Activated B cell treated with CpG ODN at 0.5 μM for 24 hours (primary cell): ENCODE measurements at regions not wholly inside any gene's neighbourhood (a gene's known extent, or its start where the extent isn't known, plus 50 kb on each side); places are given as distances from the start of the nearest gene placed in this dataset.

ENCODE experiments used
- ATAC-seq: fragments of 200-7000 bp; cut with Tn5 transposase; one replicate; pipeline ENCODE4 v1.10.0; 2021; ENCODE audit warnings: low read depth, mild to moderate bottlenecking, moderate library complexity
- CTCF ChIA-PET: fragments of 350-600 bp; sonication (Branson Sonifier 250); formaldehyde crosslinking; loops from one replicate; lab custom pipeline; 2021; ENCODE audit warnings: antibody characterized with exemption; lab: Charles Lee
- POLR2A ChIA-PET: fragments of 350-600 bp; sonication (Branson Sonifier 250); formaldehyde crosslinking; loops from one replicate; lab custom pipeline; 2021; ENCODE audit warnings: antibody characterized with exemption; lab: Charles Lee
- DNase-seq: peaks from one replicate; pipeline ENCODE4 v3.0.0; 2022
- H3K27ac Mint-ChIP-seq: one replicate; pipeline ENCODE4 v1.8.0; 2020; ENCODE audit warnings: mixed read lengths
- H3K27me3 Mint-ChIP-seq: one replicate; pipeline ENCODE4 v1.8.0; 2021; ENCODE audit warnings: mixed read lengths
- H3K36me3 Mint-ChIP-seq: one replicate; pipeline ENCODE4 v1.8.0; 2021; ENCODE audit warnings: low read depth, mixed read lengths
- H3K4me1 Mint-ChIP-seq: one replicate; pipeline ENCODE4 v1.8.0; 2021; ENCODE audit warnings: mixed read lengths
- H3K4me3 Mint-ChIP-seq: one replicate; pipeline ENCODE4 v1.8.0; 2020; ENCODE audit warnings: mild to moderate bottlenecking, mixed read lengths
- H3K9me3 Mint-ChIP-seq: one replicate; pipeline ENCODE4 v1.8.0; 2020; ENCODE audit warnings: mixed read lengths
- intact Hi-C: fragments of 100-400 bp; cut with micrococcal nuclease; formaldehyde crosslinking; loops from one replicate; pipeline ENCODE4 v1.15.1; 2024
- TF ChIP-seq, protein P1 (sequence below): fragments of 200-600 bp; IDR thresholded peaks from one replicate; pipeline ENCODE4 v1.8.0; 2022; ENCODE audit warnings: antibody characterized with exemption, mild to moderate bottlenecking

DNA sequence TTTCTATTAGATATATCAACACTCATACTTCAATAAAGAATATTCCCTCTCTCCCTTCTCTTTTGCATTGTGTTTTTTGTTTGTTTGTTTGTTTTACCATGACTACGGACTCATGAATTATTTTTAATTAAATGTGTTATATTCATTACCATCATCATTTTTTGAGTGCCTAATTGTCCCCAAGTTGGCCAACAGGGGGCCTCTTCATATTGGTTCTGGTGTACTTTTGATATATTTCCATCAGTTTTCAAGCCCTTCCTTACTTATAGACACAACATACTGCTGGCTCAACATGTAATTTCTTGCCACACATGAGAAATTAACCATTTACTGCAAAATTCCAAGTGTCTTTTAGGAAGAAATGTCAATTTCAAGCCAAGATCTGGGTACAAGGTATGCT lies 54.5 kb upstream of the GPC6 start:
- TF ChIP-seq, protein P1, sequence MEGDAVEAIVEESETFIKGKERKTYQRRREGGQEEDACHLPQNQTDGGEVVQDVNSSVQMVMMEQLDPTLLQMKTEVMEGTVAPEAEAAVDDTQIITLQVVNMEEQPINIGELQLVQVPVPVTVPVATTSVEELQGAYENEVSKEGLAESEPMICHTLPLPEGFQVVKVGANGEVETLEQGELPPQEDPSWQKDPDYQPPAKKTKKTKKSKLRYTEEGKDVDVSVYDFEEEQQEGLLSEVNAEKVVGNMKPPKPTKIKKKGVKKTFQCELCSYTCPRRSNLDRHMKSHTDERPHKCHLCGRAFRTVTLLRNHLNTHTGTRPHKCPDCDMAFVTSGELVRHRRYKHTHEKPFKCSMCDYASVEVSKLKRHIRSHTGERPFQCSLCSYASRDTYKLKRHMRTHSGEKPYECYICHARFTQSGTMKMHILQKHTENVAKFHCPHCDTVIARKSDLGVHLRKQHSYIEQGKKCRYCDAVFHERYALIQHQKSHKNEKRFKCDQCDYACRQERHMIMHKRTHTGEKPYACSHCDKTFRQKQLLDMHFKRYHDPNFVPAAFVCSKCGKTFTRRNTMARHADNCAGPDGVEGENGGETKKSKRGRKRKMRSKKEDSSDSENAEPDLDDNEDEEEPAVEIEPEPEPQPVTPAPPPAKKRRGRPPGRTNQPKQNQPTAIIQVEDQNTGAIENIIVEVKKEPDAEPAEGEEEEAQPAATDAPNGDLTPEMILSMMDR = no peak
- DNase-seq = no peak
- POLR2A ChIA-PET = no interaction called here
- Mint-ChIP-seq H3K27ac (no peak overlapping the region), H3K9me3 (peaks cover 10% of the 10 kb centered on the region), H3K4me1 (no peaks in the 10 kb centered on the region), H3K36me3 (no peaks in the 10 kb centered on the region), H3K4me3 (no peak overlapping the region), H3K27me3 (no peaks in the 10 kb centered on the region)
- no peak for ATAC-seq
- CTCF ChIA-PET = no interaction called here
- intact Hi-C loops = no loop called here

DNA sequence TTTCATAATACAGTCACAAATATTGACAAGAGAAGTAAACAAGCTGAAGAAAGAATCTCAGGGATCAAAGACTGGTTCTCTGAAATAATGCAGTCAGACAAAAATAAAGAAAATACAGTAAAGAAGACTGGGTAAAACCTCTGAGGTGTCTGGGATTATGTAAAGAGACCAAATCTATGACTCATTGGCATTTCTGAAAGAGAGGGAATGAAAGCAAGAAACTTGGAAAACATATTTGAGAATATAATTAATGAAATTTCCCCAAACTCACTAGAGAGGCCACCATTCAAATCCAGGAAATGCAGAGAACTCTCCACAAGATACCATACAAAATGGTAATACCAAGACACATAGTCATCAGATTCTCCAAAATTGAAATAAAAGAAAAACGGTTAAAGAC lies 53.0 kb upstream of the GPC6 start:
- Mint-ChIP-seq H3K27ac (no peak overlapping the region), H3K9me3 (peaks cover 7% of the 10 kb centered on the region), H3K36me3 (no peaks in the 10 kb centered on the region), H3K4me3 (no peak overlapping the region), H3K4me1 (no peaks in the 10 kb centered on the region), H3K27me3 (no peaks in the 10 kb centered on the region)
- no peak for DNase-seq
- no peak for ATAC-seq
- TF ChIP-seq, protein P1 = no peak
- CTCF ChIA-PET = no interaction called here
- POLR2A ChIA-PET = no interaction called here
- intact Hi-C loops = no loop called here

DNA sequence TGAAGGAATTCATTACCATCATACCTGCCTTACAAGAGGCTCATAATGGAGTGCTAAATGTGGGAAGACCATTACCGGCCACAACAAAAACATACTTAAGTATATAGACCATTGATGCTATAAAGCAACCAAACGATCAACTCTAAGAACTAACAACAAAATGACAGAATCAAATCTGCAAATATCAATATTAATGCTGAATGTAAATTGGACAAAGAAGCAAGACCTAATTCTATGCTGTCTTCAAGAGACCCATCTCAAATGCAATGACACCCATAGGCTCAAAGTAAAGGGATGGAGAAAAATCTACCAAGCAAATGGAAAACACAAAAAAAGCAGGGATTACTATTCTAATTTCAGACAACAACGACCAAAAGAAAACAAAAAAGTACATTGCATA lies 52.3 kb upstream of the GPC6 start:
- no peak overlapping the region for H3K27ac Mint-ChIP-seq
- CTCF ChIA-PET = no interaction called here
- TF ChIP-seq, protein P1 = no peak
- POLR2A ChIA-PET = no interaction called here
- DNase-seq (no peak), ATAC-seq (no peak)
- no peaks in the 10 kb centered on the region for H3K36me3 Mint-ChIP-seq
- intact Hi-C loops = no loop called here
- H3K27me3 Mint-ChIP-seq = no peaks in the 10 kb centered on the region
- H3K4me3 Mint-ChIP-seq = no peak overlapping the region
- no peaks in the 10 kb centered on the region for H3K4me1 Mint-ChIP-seq
- H3K9me3 Mint-ChIP-seq = peaks cover 6% of the 10 kb centered on the region
